PC-3 (cell line): ENCODE measurements at regions not wholly inside any gene's neighbourhood (a gene's known extent, or its start where the extent isn't known, plus 50 kb on each side); places are given as distances from the start of the nearest gene placed in this dataset.

Experiments used
- ATAC-seq: fragments of 200-7000 bp; cut with Tn5 transposase; 2 replicates; pipeline ENCODE4 v1.9.1; 2020; ENCODE audit warnings: mild to moderate bottlenecking, moderate library complexity
- BruUV-seq: library from RNA; stranded (reverse); fragments of 400-500 nt; replicated peaks from 2 replicates; lab custom pipeline; 2021; lab: Mats Ljungman, UMichigan
- CTCF ChIA-PET: fragments of 300-600 bp; sonication (Branson Sonifier 250); formaldehyde crosslinking; loops from one replicate; lab custom pipeline; 2022; ENCODE audit warnings: antibody characterized with exemption; lab: Charles Lee
- POLR2A ChIA-PET: fragments of 300-600 bp; sonication (Branson Sonifier 250); formaldehyde crosslinking; loops from one replicate; lab custom pipeline; 2022; ENCODE audit warnings: antibody characterized with exemption; ENCODE audit not compliant: unreplicated experiment; lab: Charles Lee
- DNase-seq: peaks from one replicate; pipeline ENCODE4 v3.0.0-alpha.2; 2015
- H2AFZ ChIP-seq: fragments of 300-600 bp; sonication (generic); 2 replicates; pipeline ENCODE4 v1.6.0; 2016; ENCODE audit warnings: antibody characterized with exemption, low read length
- H3F3A ChIP-seq: fragments of 300-600 bp; sonication (generic); one replicate; pipeline ENCODE4 v1.6.0; 2017; ENCODE audit warnings: antibody characterized with exemption, low read length, control low read depth, mild to moderate bottlenecking; ENCODE audit not compliant: unreplicated experiment
- H3K27ac ChIP-seq: fragments of 300-600 bp; sonication (generic); 2 replicates; pipeline ENCODE4 v1.5.1; 2016; ENCODE audit warnings: mild to moderate bottlenecking, low read length
- H3K27me3 ChIP-seq: fragments of 300-600 bp; sonication (generic); 2 replicates; pipeline ENCODE4 v1.6.1; 2016; ENCODE audit warnings: low read length, mixed read lengths
- H3K36me3 ChIP-seq: fragments of 300-600 bp; sonication (generic); 2 replicates; pipeline ENCODE4 v1.6.1; 2016; ENCODE audit warnings: low read depth, mixed run types, low read length, mixed read lengths
- H3K4me1 ChIP-seq: fragments of 300-600 bp; sonication (generic); 2 replicates; pipeline ENCODE4 v1.5.1; 2016; ENCODE audit warnings: low read length; ENCODE audit not compliant: insufficient read depth
- H3K4me2 ChIP-seq: fragments of 300-600 bp; sonication (generic); 2 replicates; pipeline ENCODE4 v1.6.0; 2016; ENCODE audit warnings: low read length
- H3K4me3 ChIP-seq: fragments of 300-600 bp; sonication (generic); 2 replicates; pipeline ENCODE4 v1.5.1; 2016; ENCODE audit warnings: mild to moderate bottlenecking, low read length, mixed read lengths
- H3K79me2 ChIP-seq: fragments of 300-600 bp; sonication (generic); 2 replicates; pipeline ENCODE4 v1.6.1; 2017; ENCODE audit warnings: low read length, mixed read lengths
- H3K9ac ChIP-seq: fragments of 300-600 bp; sonication (generic); 2 replicates; pipeline ENCODE4 v1.6.0; 2016; ENCODE audit warnings: mild to moderate bottlenecking, low read length
- H3K9me2 ChIP-seq: fragments of 300-600 bp; sonication (generic); replicated peaks from 2 replicates; pipeline ENCODE4 v1.6.1; 2016; ENCODE audit warnings: mixed run types, low read length, mixed read lengths
- H3K9me3 ChIP-seq: fragments of 300-600 bp; sonication (generic); 2 replicates; pipeline ENCODE4 v1.6.1; 2016; ENCODE audit warnings: low read length, mixed read lengths
- H4K20me1 ChIP-seq: fragments of 300-600 bp; sonication (generic); 2 replicates; pipeline ENCODE4 v1.6.1; 2016; ENCODE audit warnings: low read length, mixed read lengths
- CTCF ChIP-seq: fragments of 300-600 bp; sonication (generic); conservative IDR thresholded peaks from 2 replicates; pipeline ENCODE4 v1.5.1; 2017; ENCODE audit warnings: antibody characterized with exemption, low read depth, mild to moderate bottlenecking, low read length
- EZH2 ChIP-seq: fragments of 300-600 bp; sonication (generic); IDR thresholded peaks from one replicate; pipeline ENCODE4 v1.6.1; 2017; ENCODE audit warnings: antibody characterized with exemption, mild to moderate bottlenecking, low read length; ENCODE audit not compliant: unreplicated experiment
- EZH2phosphoT487 ChIP-seq: fragments of 300-600 bp; sonication (generic); IDR thresholded peaks from 2 replicates; pipeline ENCODE4 v1.6.1; 2018; ENCODE audit warnings: mild to moderate bottlenecking, antibody characterized with exemption, low read length, borderline replicate concordance
- intact Hi-C: fragments of 100-400 bp; cut with micrococcal nuclease; formaldehyde crosslinking; loops from 2 replicates; pipeline ENCODE4 v1.9.0; 2023

- TF ChIP-seq EZH2: no peak
- Histone ChIP-seq H3K9ac (no peak overlapping the region), H3K36me3 (no peaks in the 10 kb centered on the region), H2AFZ (no peak overlapping the region), H3K4me3 (no peak overlapping the region), H4K20me1 (no peaks in the 10 kb centered on the region), H3K79me2 (no peaks in the 10 kb centered on the region), H3K27ac (no peak overlapping the region), H3K4me2 (no peak overlapping the region), H3K27me3 (peaks cover 27% of the 10 kb centered on the region; the same call in 1 of the 2 replicates), H3K9me3 (no peaks in the 10 kb centered on the region), H3K9me2 (no peaks in the 10 kb centered on the region), H3K4me1 (no peaks in the 10 kb centered on the region), H3F3A (no peaks in the 10 kb centered on the region)
- POLR2A ChIA-PET: no interaction called here
- CTCF ChIA-PET: no interaction called here
- ATAC-seq (no peak), DNase-seq (no peak)
- BruUV-seq: no TSS peak
- intact Hi-C loops: no loop called here
These were observed 926.6 kb downstream of the EPHA3 start for GRCh38 chr3:90034038-90034437.

GRCh38 chr3:90035643-90036042 lies 928.2 kb downstream of the EPHA3 start:
- Histone ChIP-seq H3F3A (no peaks in the 10 kb centered on the region), H3K36me3 (no peaks in the 10 kb centered on the region), H3K27me3 (peaks cover 27% of the 10 kb centered on the region; the same call in 1 of the 2 replicates), H3K4me1 (no peaks in the 10 kb centered on the region), H3K9me2 (no peaks in the 10 kb centered on the region), H3K4me2 (no peak overlapping the region), H3K9ac (no peak overlapping the region), H3K79me2 (no peaks in the 10 kb centered on the region), H2AFZ (no peak overlapping the region), H3K9me3 (no peaks in the 10 kb centered on the region), H3K27ac (no peak overlapping the region), H3K4me3 (no peak overlapping the region), H4K20me1 (no peaks in the 10 kb centered on the region)
- intact Hi-C loops: no loop called here
- TF ChIP-seq EZH2phosphoT487 (no peak), EZH2 (no peak), CTCF (no peak)
- ATAC-seq (no peak), DNase-seq (no peak)
- CTCF ChIA-PET: no interaction called here
- POLR2A ChIA-PET: no interaction called here
- BruUV-seq: no TSS peak

GRCh38 chr3:90036939-90037469 lies 929.6 kb downstream of the EPHA3 start:
- TF ChIP-seq EZH2phosphoT487: no peak
- no peak for TF ChIP-seq EZH2
- TF ChIP-seq CTCF: no peak
- Histone ChIP-seq H2AFZ (no peak overlapping the region), H3K4me3 (no peak overlapping the region), H3K9ac (no peak overlapping the region), H3K9me3 (no peaks in the 10 kb centered on the region), H3K27me3 (peaks cover 27% of the 10 kb centered on the region; the same call in 1 of the 2 replicates), H3F3A (no peaks in the 10 kb centered on the region), H4K20me1 (no peaks in the 10 kb centered on the region), H3K27ac (no peak overlapping the region), H3K4me1 (no peaks in the 10 kb centered on the region), H3K4me2 (no peak overlapping the region), H3K36me3 (no peaks in the 10 kb centered on the region), H3K79me2 (no peaks in the 10 kb centered on the region), H3K9me2 (no peaks in the 10 kb centered on the region)
- intact Hi-C loops: no loop called here
- no peak for ATAC-seq
- POLR2A ChIA-PET: no interaction called here
- no peak for DNase-seq
- BruUV-seq: no TSS peak
- CTCF ChIA-PET: no interaction called here
